Cardiac muscle cell (in vitro differentiated cells and primary cell): ENCODE measurements at regions not wholly inside any gene's neighbourhood (a gene's known extent, or its start where the extent isn't known, plus 50 kb on each side); places are given as distances from the start of the nearest gene placed in this dataset.

ENCODE experiments used
- DNase-seq, 2 donors: peaks; one replicate each; pipeline versions ENCODE4 v3.0.0 to v3.0.0-alpha.2; 2010 to 2017; ENCODE audit warnings: low read depth in 1 of 2, low spot score in 1 of 2
- H3K27ac ChIP-seq: fragments of 200-600 bp; sonication (generic); 2 replicates; pipeline ENCODE4 v1.5.1; 2016
- H3K27me3 ChIP-seq: fragments of 200-600 bp; sonication (generic); 2 replicates; pipeline ENCODE4 v1.6.0; 2016; ENCODE audit warnings: control low read depth
- H3K36me3 ChIP-seq: fragments of 200-600 bp; sonication (generic); 2 replicates; pipeline ENCODE4 v1.5.1; 2016; ENCODE audit warnings: control low read depth
- H3K4me1 ChIP-seq: fragments of 200-600 bp; sonication (generic); 2 replicates; pipeline ENCODE4 v1.8.1; 2017; ENCODE audit warnings: low read depth, mild to moderate bottlenecking, mixed run types
- H3K4me3 ChIP-seq: fragments of 200-600 bp; sonication (generic); 2 replicates; pipeline ENCODE4 v1.5.1; 2016; ENCODE audit warnings: mild to moderate bottlenecking
- H3K9me3 ChIP-seq: fragments of 200-600 bp; sonication (generic); 2 replicates; pipeline ENCODE4 v1.5.1; 2017; ENCODE audit warnings: low read depth, mild to moderate bottlenecking, control low read depth
- CTCF ChIP-seq: IDR thresholded peaks from 2 replicates; pipeline ENCODE4 v1.5.1; 2012; ENCODE audit warnings: low read depth, mild to moderate bottlenecking, low read length

DNA sequence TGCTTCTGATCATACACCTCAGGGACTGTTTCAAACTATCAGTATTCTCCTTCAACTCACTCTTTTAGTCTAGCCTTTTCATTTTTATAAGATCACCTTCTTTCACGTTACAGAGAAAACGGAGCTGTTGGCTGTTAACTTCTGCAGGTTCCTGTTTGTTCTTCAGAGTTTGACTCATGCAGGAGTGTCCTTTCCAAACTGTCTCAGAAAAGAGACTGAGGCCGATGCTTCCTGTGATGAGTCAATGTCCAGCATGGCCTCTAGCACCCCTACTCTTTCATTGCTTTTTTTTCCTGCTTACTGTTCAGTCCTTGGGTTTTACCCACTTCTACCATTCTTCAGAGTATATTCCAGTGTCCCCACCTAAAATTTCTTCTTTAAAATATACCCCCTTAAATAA is 240.8 kb upstream of the RGPD4 start:
- Histone ChIP-seq H3K27ac (no peak overlapping the region), H3K27me3 (no peaks in the 10 kb centered on the region), H3K4me1 (peaks cover 13% of the 10 kb centered on the region), H3K36me3 (no peaks in the 10 kb centered on the region), H3K9me3 (no peaks in the 10 kb centered on the region), H3K4me3 (no peak overlapping the region)
- DNase-seq: peak in 1 of 2 donors; percentile 11
- no peak for TF ChIP-seq CTCF

- Histone ChIP-seq H3K4me1 (peaks cover 35% of the 10 kb centered on the region), H3K36me3 (no peaks in the 10 kb centered on the region), H3K4me3 (no peak overlapping the region), H3K27ac (no peak overlapping the region), H3K9me3 (no peaks in the 10 kb centered on the region), H3K27me3 (no peaks in the 10 kb centered on the region)
- no peak for DNase-seq
- no peak for TF ChIP-seq CTCF
Observed at GRCh38 chr2:107588181-107588580, 238.5 kb upstream of the RGPD4 start.

DNA sequence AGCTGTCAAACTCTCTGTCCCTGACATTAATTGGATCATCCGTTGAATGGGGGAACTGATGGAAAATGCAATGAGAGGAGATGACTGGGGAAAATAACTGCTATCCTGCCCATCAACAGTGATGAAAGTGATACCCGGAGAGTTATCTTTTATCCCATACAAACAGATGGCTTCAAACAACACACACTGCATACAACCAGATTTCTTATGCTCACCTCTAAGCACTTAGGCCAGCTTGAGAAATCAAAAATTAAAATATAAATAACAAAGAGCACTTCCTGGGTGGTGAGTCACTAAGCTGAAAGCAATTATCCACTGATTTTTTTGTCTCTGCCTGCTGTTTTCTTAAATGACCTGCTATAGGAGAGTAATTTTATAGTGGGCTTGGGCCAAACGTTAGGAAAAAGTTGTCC is 237.6 kb upstream of the RGPD4 start:
- DNase-seq: no peak
- Histone ChIP-seq H3K27ac (no peak overlapping the region), H3K9me3 (no peaks in the 10 kb centered on the region), H3K27me3 (no peaks in the 10 kb centered on the region), H3K36me3 (no peaks in the 10 kb centered on the region), H3K4me1 (peaks cover 35% of the 10 kb centered on the region), H3K4me3 (no peak overlapping the region)
- no peak for TF ChIP-seq CTCF

DNA sequence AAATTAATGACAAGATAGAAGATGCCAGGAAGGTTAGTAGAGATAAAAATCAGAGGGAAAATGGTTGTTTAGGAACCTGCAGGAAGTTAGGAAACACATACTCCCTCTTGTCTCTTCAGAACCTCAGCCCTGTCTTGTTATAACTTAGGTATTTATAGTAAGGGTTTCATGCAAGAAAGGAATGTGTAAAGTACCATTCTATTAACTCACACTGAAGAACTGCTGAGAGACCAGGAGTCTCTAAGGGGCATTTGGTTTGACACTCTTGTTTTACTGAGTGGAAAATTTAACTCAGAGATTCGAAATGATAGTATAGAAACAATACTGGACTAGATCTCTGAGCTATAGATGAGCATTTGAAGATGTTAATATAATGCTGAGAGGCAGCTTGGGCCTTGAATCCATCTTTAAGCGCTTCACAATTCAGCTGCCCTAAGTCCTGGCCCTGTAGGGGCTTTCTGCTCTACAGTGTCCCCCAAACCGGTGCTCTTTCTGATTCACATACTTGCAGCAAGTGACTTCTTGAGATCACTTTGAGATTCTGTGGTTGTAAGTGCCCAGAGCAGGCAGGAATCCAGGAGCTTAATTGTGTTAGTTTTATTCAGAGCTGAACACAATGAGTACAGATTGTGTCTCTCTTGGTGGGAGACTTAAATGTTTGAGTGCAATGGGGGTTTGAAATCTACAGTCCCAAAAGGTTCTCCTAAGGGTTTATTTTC is 235.0 kb upstream of the RGPD4 start:
- Histone ChIP-seq H3K4me3 (no peak overlapping the region), H3K27ac (peak overlapping the region; percentile 90), H3K27me3 (no peaks in the 10 kb centered on the region), H3K4me1 (peaks cover 57% of the 10 kb centered on the region), H3K36me3 (no peaks in the 10 kb centered on the region), H3K9me3 (no peaks in the 10 kb centered on the region)
- no peak for TF ChIP-seq CTCF
- DNase-seq: peak in 1 of 2 donors; percentile 46

DNA sequence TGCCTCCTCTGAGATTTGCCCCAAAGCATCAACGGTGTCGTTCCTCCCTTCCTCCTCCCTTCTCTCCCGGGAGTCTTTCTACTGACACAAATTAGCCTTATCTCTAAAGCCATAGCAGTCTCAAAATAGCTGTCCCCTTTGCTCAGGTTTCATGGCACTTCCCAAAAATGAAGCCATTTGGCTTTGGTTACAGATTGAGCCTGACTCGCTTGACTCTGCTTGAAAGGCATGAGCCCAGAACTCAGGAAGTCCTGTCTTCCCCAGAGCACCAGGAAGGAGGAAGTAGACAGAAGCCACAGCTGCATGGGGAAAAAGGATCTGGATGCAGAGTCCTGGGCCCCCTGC is 234.4 kb upstream of the RGPD4 start:
- DNase-seq: peak in 1 of 2 donors; percentile 24
- Histone ChIP-seq H3K27me3 (no peaks in the 10 kb centered on the region), H3K4me1 (peaks cover 57% of the 10 kb centered on the region), H3K4me3 (no peak overlapping the region), H3K36me3 (no peaks in the 10 kb centered on the region), H3K27ac (peak overlapping the region; percentile 90), H3K9me3 (no peaks in the 10 kb centered on the region)
- TF ChIP-seq CTCF: no peak
